Liver (tissue), 8 donors: ENCODE measurements at regions not wholly inside any gene's neighbourhood (a gene's known extent, or its start where the extent isn't known, plus 50 kb on each side); places are given as distances from the start of the nearest gene placed in this dataset.

ENCODE experiments used
- DNase-seq: peaks from one replicate; pipeline ENCODE4 v3.0.0-alpha.2; 2017; ENCODE audit warnings: low spot score
- H3K27ac ChIP-seq, 2 donors: one replicate each; pipeline ENCODE4 v1.7.0; 2013; ENCODE audit warnings: inconsistent platforms in 2 of 2, low read length in 2 of 2, control low read depth in 1 of 2, low read depth in 1 of 2, mild to moderate bottlenecking in 1 of 2
- H3K27me3 ChIP-seq, 4 donors: one replicate each; pipeline versions ENCODE4 v1.6.1 to v1.7.0; 2013; ENCODE audit warnings: low read length in 3 of 4, inconsistent platforms in 1 of 4, mild to moderate bottlenecking in 1 of 4, moderate library complexity in 1 of 4; ENCODE audit not compliant: control insufficient read depth in 4 of 4, insufficient read depth in 4 of 4
- H3K36me3 ChIP-seq, 4 donors: one replicate each; pipeline versions ENCODE4 v1.6.1 to v1.7.0; 2013; ENCODE audit warnings: low read length in 3 of 4, mild to moderate bottlenecking in 3 of 4, low read depth in 1 of 4, moderate library complexity in 1 of 4; ENCODE audit not compliant: control insufficient read depth in 4 of 4, insufficient read depth in 3 of 4
- H3K4me1 ChIP-seq, 4 donors: one replicate each; pipeline versions ENCODE4 v1.6.1 to v1.7.0; 2013; ENCODE audit warnings: low read length in 3 of 4, mild to moderate bottlenecking in 3 of 4, moderate library complexity in 1 of 4; ENCODE audit not compliant: control insufficient read depth in 4 of 4, insufficient read depth in 4 of 4
- H3K4me3 ChIP-seq, 3 donors: one replicate each; pipeline versions ENCODE4 v1.6.1 to v1.7.0; 2013; ENCODE audit warnings: low read length in 3 of 3, control low read depth in 1 of 3, low read depth in 1 of 3, mild to moderate bottlenecking in 1 of 3
- H3K9ac ChIP-seq, 2 donors: one replicate each; pipeline ENCODE4 v1.7.0; 2013; ENCODE audit warnings: low read length in 2 of 2, mild to moderate bottlenecking in 2 of 2, moderate library complexity in 2 of 2, control low read depth in 1 of 2, low read depth in 1 of 2
- H3K9me3 ChIP-seq, 4 donors: one replicate each; pipeline versions ENCODE4 v1.6.1 to v1.7.0; 2013; ENCODE audit warnings: low read length in 3 of 4; ENCODE audit not compliant: control insufficient read depth in 4 of 4
- ATF3 ChIP-seq: IDR thresholded peaks from 2 replicates; pipeline ENCODE4 v1.6.1; 2016; ENCODE audit warnings: antibody characterized with exemption
- EGR1 ChIP-seq, 2 donors: IDR thresholded peaks; 2 replicates each; pipeline ENCODE4 v1.6.1; 2016 to 2018; ENCODE audit warnings: antibody characterized with exemption in 2 of 2, low read depth in 2 of 2
- FOXA1 ChIP-seq: IDR thresholded peaks from 2 replicates; pipeline ENCODE4 v1.6.1; 2016; ENCODE audit warnings: antibody characterized with exemption
- FOXA2 ChIP-seq: IDR thresholded peaks from 2 replicates; pipeline ENCODE4 v1.6.1; 2016; ENCODE audit warnings: antibody characterized with exemption
- GABPA ChIP-seq, 2 donors: IDR thresholded peaks in 1 of 2; conservative IDR thresholded peaks in 1 of 2; 2 replicates each; pipeline ENCODE4 v1.6.1; 2016; ENCODE audit warnings: antibody characterized with exemption in 2 of 2, mild to moderate bottlenecking in 1 of 2, moderate library complexity in 1 of 2
- HNF4A ChIP-seq, 2 donors: conservative IDR thresholded peaks; 2 replicates each; pipeline ENCODE4 v1.6.1; 2016; ENCODE audit warnings: antibody characterized with exemption in 2 of 2, mild to moderate bottlenecking in 2 of 2
- HNF4G ChIP-seq: IDR thresholded peaks from 2 replicates; pipeline ENCODE4 v1.6.1; 2016; ENCODE audit warnings: antibody characterized with exemption
- JUND ChIP-seq, 2 donors: IDR thresholded peaks; 2 replicates each; pipeline ENCODE4 v1.6.1; 2016; ENCODE audit warnings: antibody characterized with exemption in 2 of 2
- MAX ChIP-seq: IDR thresholded peaks from 2 replicates; pipeline ENCODE4 v1.6.1; 2016; ENCODE audit warnings: antibody characterized with exemption
- NR2F2 ChIP-seq: IDR thresholded peaks from 2 replicates; pipeline ENCODE4 v1.6.1; 2016; ENCODE audit warnings: antibody characterized with exemption
- RAD21 ChIP-seq, 2 donors: IDR thresholded peaks; 2 replicates each; pipeline ENCODE4 v1.6.1; 2016; ENCODE audit warnings: antibody characterized with exemption in 2 of 2, mild to moderate bottlenecking in 2 of 2
- REST ChIP-seq: IDR thresholded peaks from 2 replicates; pipeline ENCODE4 v1.6.1; 2016; ENCODE audit warnings: antibody characterized with exemption, mild to moderate bottlenecking
- RXRA ChIP-seq, 2 donors: IDR thresholded peaks; 2 replicates each; pipeline ENCODE4 v1.6.1; 2017 to 2018; ENCODE audit warnings: antibody characterized with exemption in 2 of 2, mild to moderate bottlenecking in 1 of 2
- SP1 ChIP-seq: IDR thresholded peaks from 2 replicates; pipeline ENCODE4 v1.6.1; 2018; ENCODE audit warnings: antibody characterized with exemption, mild to moderate bottlenecking
- TAF1 ChIP-seq: conservative IDR thresholded peaks from 2 replicates; pipeline ENCODE4 v1.6.1; 2016; ENCODE audit warnings: antibody characterized with exemption, mild to moderate bottlenecking
- YY1 ChIP-seq: IDR thresholded peaks from 2 replicates; pipeline ENCODE4 v1.6.1; 2016; ENCODE audit warnings: antibody characterized with exemption, mild to moderate bottlenecking
- ZBTB33 ChIP-seq: IDR thresholded peaks from 2 replicates; pipeline ENCODE4 v1.6.1; 2016; ENCODE audit warnings: antibody characterized with exemption
- WGBS: extraction: QIAGEN DNeasy Blood & Tissue Kit; methylation state at CpG from one replicate; pipeline ENCODE4 v1.1.7; 2013; 5-methylcytosine and 5-hydroxymethylcytosine counted together
- TF ChIP-seq, protein P1 (sequence below): fragments of 150-350 bp; IDR thresholded peaks from 2 replicates; pipeline ENCODE4 v1.5.1; 2017; ENCODE audit warnings: improper control_type of control experiment, low read depth, low read length; ENCODE audit not compliant: missing input control
- donor health status: healthy.
- donor health status: healthy.
- donor health status: healthy.
- donor health status: healthy.
- donor health status: healthy.

- no peaks in the 10 kb centered on the region for H3K27me3 ChIP-seq
- no peak for DNase-seq
- 88% methylated on average over 2 of the region's 2 CpGs for WGBS
These were observed 284.8 kb downstream of the C7orf25 start for GRCh38 chr7:42627101-42627500.

GRCh38 chr7:42625421-42625820 lies 286.4 kb downstream of the C7orf25 start:
- no peak for DNase-seq
- no peaks in the 10 kb centered on the region for H3K27me3 ChIP-seq
- WGBS = 76% methylated on average over 4 of the region's 4 CpGs

More at GRCh38 chr7:42627101-42627500, 284.8 kb downstream of the C7orf25 start:
- Histone ChIP-seq H3K4me1 (no peaks in the 10 kb centered on the region), H3K36me3 (no peaks in the 10 kb centered on the region), H3K4me3 (no peak overlapping the region), H3K9ac (no peak overlapping the region), H3K27ac (no peak overlapping the region), H3K9me3 (no peaks in the 10 kb centered on the region)
- TF ChIP-seq YY1 = no peak
- TF ChIP-seq NR2F2 = no peak
- TF ChIP-seq SP1 = no peak
- TF ChIP-seq FOXA1 = no peak
- no peak for TF ChIP-seq RAD21 (IDR thresholded peaks at IDR 0.05)
- no peak for TF ChIP-seq ATF3
- no peak for TF ChIP-seq MAX
- TF ChIP-seq HNF4A (conservative IDR thresholded peaks at IDR 0.05) = no peak
- no peak for TF ChIP-seq TAF1
- TF ChIP-seq RXRA (IDR thresholded peaks at IDR 0.05) = no peak
- no peak for TF ChIP-seq FOXA2

More at GRCh38 chr7:42625421-42625820, 286.4 kb downstream of the C7orf25 start:
- H3K36me3 ChIP-seq = no peaks in the 10 kb centered on the region
- no peak overlapping the region for H3K4me3 ChIP-seq
- no peak overlapping the region for H3K9ac ChIP-seq
- TF ChIP-seq GABPA (IDR thresholded peaks at IDR 0.05 in 1 of 2, conservative IDR thresholded peaks at IDR 0.05 in 1 of 2) (no peak), ATF3 (no peak), TAF1 (no peak), FOXA1 (no peak), MAX (no peak), ZBTB33 (no peak), EGR1 (IDR thresholded peaks at IDR 0.05; ENCODE audit: low read depth in 2 of 2) (no peak), HNF4A (conservative IDR thresholded peaks at IDR 0.05) (no peak), RXRA (IDR thresholded peaks at IDR 0.05) (no peak), RAD21 (IDR thresholded peaks at IDR 0.05) (no peak), REST (no peak), SP1 (no peak), JUND (IDR thresholded peaks at IDR 0.05) (no peak), YY1 (no peak), HNF4G (no peak), NR2F2 (no peak), FOXA2 (no peak)
- TF ChIP-seq, protein P1, sequence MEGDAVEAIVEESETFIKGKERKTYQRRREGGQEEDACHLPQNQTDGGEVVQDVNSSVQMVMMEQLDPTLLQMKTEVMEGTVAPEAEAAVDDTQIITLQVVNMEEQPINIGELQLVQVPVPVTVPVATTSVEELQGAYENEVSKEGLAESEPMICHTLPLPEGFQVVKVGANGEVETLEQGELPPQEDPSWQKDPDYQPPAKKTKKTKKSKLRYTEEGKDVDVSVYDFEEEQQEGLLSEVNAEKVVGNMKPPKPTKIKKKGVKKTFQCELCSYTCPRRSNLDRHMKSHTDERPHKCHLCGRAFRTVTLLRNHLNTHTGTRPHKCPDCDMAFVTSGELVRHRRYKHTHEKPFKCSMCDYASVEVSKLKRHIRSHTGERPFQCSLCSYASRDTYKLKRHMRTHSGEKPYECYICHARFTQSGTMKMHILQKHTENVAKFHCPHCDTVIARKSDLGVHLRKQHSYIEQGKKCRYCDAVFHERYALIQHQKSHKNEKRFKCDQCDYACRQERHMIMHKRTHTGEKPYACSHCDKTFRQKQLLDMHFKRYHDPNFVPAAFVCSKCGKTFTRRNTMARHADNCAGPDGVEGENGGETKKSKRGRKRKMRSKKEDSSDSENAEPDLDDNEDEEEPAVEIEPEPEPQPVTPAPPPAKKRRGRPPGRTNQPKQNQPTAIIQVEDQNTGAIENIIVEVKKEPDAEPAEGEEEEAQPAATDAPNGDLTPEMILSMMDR = no peak
- H3K4me1 ChIP-seq = no peaks in the 10 kb centered on the region
- no peak overlapping the region for H3K27ac ChIP-seq
- H3K9me3 ChIP-seq = no peaks in the 10 kb centered on the region
